ENCODE measurements at regions not wholly inside any gene's neighbourhood (a gene's known extent, or its start where the extent isn't known, plus 50 kb on each side); places are given as distances from the start of the nearest gene placed in this dataset.

- TF ChIP-seq CTCF (IDR thresholded peaks at IDR 0.05) (no peak), POLR2A (IDR thresholded peaks at IDR 0.05; ENCODE audit: low read depth) (no peak)
These were observed 459.5 kb upstream of the KLF12 start for GRCh38 chr13:74593688-74594087.
